Neural progenitor cell (in vitro differentiated cells): ENCODE measurements at regions not wholly inside any gene's neighbourhood (a gene's known extent, or its start where the extent isn't known, plus 50 kb on each side); places are given as distances from the start of the nearest gene placed in this dataset.

Experiments
- EZH2 ChIP-seq: fragments of 200-600 bp; sonication (generic); IDR thresholded peaks from 2 replicates; pipeline ENCODE4 v1.6.1; 2017; ENCODE audit warnings: antibody characterized with exemption, mild to moderate bottlenecking, moderate library complexity
- EZH2phosphoT487 ChIP-seq: fragments of 200-600 bp; sonication (generic); IDR thresholded peaks from 2 replicates; pipeline ENCODE4 v1.6.1; 2017; ENCODE audit warnings: antibody characterized with exemption
- TF ChIP-seq, protein P1 (sequence below): fragments of 200-600 bp; sonication (generic); IDR thresholded peaks from 2 replicates; pipeline ENCODE4 v1.5.1; 2017; ENCODE audit warnings: antibody characterized with exemption, mild to moderate bottlenecking

DNA sequence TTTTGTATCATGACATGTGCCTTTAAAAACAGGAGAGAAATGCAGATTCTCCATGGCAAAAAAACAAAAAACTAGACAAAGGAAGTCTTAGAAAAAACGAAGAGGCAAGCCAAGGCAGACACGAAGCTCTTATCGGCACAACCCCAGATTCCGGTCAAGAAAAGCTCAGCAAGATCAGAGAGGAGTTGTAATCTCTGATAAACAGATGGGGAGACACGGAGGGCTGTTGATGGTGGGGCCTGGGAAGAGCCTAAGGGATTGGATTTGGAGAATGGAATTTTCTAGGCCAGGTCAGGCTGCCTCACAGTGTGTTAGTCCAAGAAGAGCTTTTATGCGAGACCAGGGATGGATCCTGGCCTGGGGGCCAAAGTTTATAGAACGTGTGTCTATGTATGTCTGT lies 96.2 kb upstream of the AKT3 start:
- TF ChIP-seq, protein P1, sequence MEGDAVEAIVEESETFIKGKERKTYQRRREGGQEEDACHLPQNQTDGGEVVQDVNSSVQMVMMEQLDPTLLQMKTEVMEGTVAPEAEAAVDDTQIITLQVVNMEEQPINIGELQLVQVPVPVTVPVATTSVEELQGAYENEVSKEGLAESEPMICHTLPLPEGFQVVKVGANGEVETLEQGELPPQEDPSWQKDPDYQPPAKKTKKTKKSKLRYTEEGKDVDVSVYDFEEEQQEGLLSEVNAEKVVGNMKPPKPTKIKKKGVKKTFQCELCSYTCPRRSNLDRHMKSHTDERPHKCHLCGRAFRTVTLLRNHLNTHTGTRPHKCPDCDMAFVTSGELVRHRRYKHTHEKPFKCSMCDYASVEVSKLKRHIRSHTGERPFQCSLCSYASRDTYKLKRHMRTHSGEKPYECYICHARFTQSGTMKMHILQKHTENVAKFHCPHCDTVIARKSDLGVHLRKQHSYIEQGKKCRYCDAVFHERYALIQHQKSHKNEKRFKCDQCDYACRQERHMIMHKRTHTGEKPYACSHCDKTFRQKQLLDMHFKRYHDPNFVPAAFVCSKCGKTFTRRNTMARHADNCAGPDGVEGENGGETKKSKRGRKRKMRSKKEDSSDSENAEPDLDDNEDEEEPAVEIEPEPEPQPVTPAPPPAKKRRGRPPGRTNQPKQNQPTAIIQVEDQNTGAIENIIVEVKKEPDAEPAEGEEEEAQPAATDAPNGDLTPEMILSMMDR, result no peak
- TF ChIP-seq EZH2, result no peak
- no peak for TF ChIP-seq EZH2phosphoT487
